Panc1 (cell line): ENCODE measurements at regions not wholly inside any gene's neighbourhood (a gene's known extent, or its start where the extent isn't known, plus 50 kb on each side); places are given as distances from the start of the nearest gene placed in this dataset.
A peak's percentile ranks its signal among the peaks of the same experiment; 100 is the strongest.

ENCODE experiments used
- ATAC-seq: fragments of 200-7000 bp; cut with Tn5 transposase; 2 replicates; pipeline ENCODE4 v1.9.1; 2020; ENCODE audit warnings: mild to moderate bottlenecking, moderate library complexity
- BruUV-seq: library from RNA; stranded (reverse); fragments of 400-500 nt; replicated peaks from 2 replicates; lab custom pipeline; 2021; lab: Mats Ljungman, UMichigan
- CTCF ChIA-PET: fragments of 300-600 bp; sonication (Branson Sonifier 250); formaldehyde crosslinking; loops from one replicate; lab custom pipeline; 2022; ENCODE audit warnings: antibody characterized with exemption; lab: Charles Lee
- POLR2A ChIA-PET: fragments of 300-600 bp; sonication (Branson Sonifier 250); formaldehyde crosslinking; loops from one replicate; lab custom pipeline; 2022; ENCODE audit warnings: antibody characterized with exemption; lab: Charles Lee
- DNase-seq: peaks from one replicate; pipeline ENCODE4 v3.0.0-alpha.2; 2010; ENCODE audit warnings: low read depth, low spot score
- H3K27ac ChIP-seq: 2 replicates; pipeline ENCODE4 v1.5.1; 2011; ENCODE audit warnings: mild to moderate bottlenecking, low read length, inconsistent platforms
- H3K27me3 ChIP-seq: fragments of 200-500 bp; sonication (Bioruptor generic); 2 replicates; pipeline ENCODE4 v1.6.0; 2014; ENCODE audit warnings: low read length, inconsistent platforms; ENCODE audit not compliant: control insufficient read depth, insufficient read depth
- H3K36me3 ChIP-seq: fragments of 200-500 bp; sonication (Bioruptor generic); 2 replicates; pipeline ENCODE4 v1.5.1; 2014; ENCODE audit warnings: inconsistent platforms, mild to moderate bottlenecking, low read length, moderate library complexity; ENCODE audit not compliant: control insufficient read depth, insufficient read depth
- H3K4me1 ChIP-seq: 2 replicates; pipeline ENCODE4 v1.5.1; 2011; ENCODE audit warnings: inconsistent platforms, mild to moderate bottlenecking, low read length, moderate library complexity; ENCODE audit not compliant: control insufficient read depth, insufficient read depth
- H3K4me3 ChIP-seq, 2 experiments: 2 replicates each; pipeline ENCODE4 v1.5.1; 2011 to 2012; ENCODE audit warnings: low read depth in 2 of 2, low read length in 2 of 2, mild to moderate bottlenecking in 2 of 2, inconsistent platforms in 1 of 2, moderate library complexity in 1 of 2
- H3K9me3 ChIP-seq: fragments of 200-500 bp; sonication (Bioruptor generic); 2 replicates; pipeline ENCODE4 v1.5.1; 2014; ENCODE audit warnings: low read depth, mild to moderate bottlenecking, inconsistent platforms, low read length, moderate library complexity; ENCODE audit not compliant: control insufficient read depth, insufficient read depth
- POLR2AphosphoS5 ChIP-seq: IDR thresholded peaks from 2 replicates; pipeline ENCODE4 v1.6.1; 2012; ENCODE audit warnings: mild to moderate bottlenecking, low read depth, low read length, moderate library complexity
- SIN3A ChIP-seq: IDR thresholded peaks from 2 replicates; pipeline ENCODE4 v1.6.1; 2012; ENCODE audit warnings: low read depth, mild to moderate bottlenecking, low read length, moderate library complexity, borderline replicate concordance; ENCODE audit not compliant: insufficient read depth
- TCF7L2 ChIP-seq: IDR thresholded peaks from 2 replicates; pipeline ENCODE4 v1.6.1; 2011; ENCODE audit warnings: mild to moderate bottlenecking, low read depth, low read length, inconsistent platforms
- in situ Hi-C: cut with HindIII; loops from 2 replicates; pipeline ENCODE4 v1.10.0; 2016; ENCODE audit warnings: low sequenced_read_pairs, low pct_unique_long_range_greater_than_20kb
- intact Hi-C: fragments of 100-400 bp; cut with micrococcal nuclease; formaldehyde crosslinking; loops from one replicate; pipeline ENCODE4 v1.10.0; 2022; ENCODE audit not compliant: unreplicated experiment
- TF ChIP-seq, protein P1 (sequence below): fragments of 450-650 bp; IDR thresholded peaks from 2 replicates; pipeline ENCODE4 v1.5.1; 2017; ENCODE audit warnings: mild to moderate bottlenecking
- TF ChIP-seq, protein P2 (sequence below), 2 experiments: IDR thresholded peaks; 2 replicates each; pipeline ENCODE4 v1.6.1; 2011 to 2012; ENCODE audit warnings: low read depth in 2 of 2, control low read depth in 1 of 2, low read length in 1 of 2, mild to moderate bottlenecking in 1 of 2, moderate library complexity in 1 of 2; ENCODE audit not compliant: insufficient read depth in 1 of 2

DNA sequence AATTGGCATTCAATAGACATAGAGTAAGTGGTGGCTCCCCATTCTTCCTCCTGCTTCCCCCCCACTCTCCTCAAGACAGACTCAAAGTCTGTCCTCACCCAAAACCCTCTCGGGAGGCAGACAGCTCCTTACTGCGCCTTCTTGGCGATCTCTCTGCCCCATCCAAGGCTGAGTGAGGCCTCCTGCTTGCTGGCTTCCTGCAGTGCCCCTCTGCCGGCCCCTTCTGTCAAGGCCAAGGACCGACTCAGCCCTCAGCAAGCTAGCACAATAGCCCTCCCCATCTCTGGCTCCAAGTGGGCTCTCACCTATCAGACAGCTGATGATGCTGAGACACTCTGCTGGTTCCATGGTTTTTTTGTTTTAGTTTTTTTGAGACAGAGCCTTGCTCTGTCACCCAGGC, 62.5 kb upstream of the DLK1 start:
- TF ChIP-seq SIN3A (no peak), POLR2AphosphoS5 (no peak), TCF7L2 (no peak)
- TF ChIP-seq, protein P1, sequence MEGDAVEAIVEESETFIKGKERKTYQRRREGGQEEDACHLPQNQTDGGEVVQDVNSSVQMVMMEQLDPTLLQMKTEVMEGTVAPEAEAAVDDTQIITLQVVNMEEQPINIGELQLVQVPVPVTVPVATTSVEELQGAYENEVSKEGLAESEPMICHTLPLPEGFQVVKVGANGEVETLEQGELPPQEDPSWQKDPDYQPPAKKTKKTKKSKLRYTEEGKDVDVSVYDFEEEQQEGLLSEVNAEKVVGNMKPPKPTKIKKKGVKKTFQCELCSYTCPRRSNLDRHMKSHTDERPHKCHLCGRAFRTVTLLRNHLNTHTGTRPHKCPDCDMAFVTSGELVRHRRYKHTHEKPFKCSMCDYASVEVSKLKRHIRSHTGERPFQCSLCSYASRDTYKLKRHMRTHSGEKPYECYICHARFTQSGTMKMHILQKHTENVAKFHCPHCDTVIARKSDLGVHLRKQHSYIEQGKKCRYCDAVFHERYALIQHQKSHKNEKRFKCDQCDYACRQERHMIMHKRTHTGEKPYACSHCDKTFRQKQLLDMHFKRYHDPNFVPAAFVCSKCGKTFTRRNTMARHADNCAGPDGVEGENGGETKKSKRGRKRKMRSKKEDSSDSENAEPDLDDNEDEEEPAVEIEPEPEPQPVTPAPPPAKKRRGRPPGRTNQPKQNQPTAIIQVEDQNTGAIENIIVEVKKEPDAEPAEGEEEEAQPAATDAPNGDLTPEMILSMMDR = no peak
- TF ChIP-seq, protein P2, sequence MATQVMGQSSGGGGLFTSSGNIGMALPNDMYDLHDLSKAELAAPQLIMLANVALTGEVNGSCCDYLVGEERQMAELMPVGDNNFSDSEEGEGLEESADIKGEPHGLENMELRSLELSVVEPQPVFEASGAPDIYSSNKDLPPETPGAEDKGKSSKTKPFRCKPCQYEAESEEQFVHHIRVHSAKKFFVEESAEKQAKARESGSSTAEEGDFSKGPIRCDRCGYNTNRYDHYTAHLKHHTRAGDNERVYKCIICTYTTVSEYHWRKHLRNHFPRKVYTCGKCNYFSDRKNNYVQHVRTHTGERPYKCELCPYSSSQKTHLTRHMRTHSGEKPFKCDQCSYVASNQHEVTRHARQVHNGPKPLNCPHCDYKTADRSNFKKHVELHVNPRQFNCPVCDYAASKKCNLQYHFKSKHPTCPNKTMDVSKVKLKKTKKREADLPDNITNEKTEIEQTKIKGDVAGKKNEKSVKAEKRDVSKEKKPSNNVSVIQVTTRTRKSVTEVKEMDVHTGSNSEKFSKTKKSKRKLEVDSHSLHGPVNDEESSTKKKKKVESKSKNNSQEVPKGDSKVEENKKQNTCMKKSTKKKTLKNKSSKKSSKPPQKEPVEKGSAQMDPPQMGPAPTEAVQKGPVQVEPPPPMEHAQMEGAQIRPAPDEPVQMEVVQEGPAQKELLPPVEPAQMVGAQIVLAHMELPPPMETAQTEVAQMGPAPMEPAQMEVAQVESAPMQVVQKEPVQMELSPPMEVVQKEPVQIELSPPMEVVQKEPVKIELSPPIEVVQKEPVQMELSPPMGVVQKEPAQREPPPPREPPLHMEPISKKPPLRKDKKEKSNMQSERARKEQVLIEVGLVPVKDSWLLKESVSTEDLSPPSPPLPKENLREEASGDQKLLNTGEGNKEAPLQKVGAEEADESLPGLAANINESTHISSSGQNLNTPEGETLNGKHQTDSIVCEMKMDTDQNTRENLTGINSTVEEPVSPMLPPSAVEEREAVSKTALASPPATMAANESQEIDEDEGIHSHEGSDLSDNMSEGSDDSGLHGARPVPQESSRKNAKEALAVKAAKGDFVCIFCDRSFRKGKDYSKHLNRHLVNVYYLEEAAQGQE (IDR thresholded peaks at IDR 0.05; ENCODE audit: insufficient read depth in 1 of 2, low read depth in 2 of 2, low read length in 1 of 2) = no peak
- in situ Hi-C loops (no loop called here), intact Hi-C loops (no loop called here)
- no peaks in the 10 kb centered on the region for H3K36me3 ChIP-seq
- no peak overlapping the region for H3K4me3 ChIP-seq
- POLR2A ChIA-PET = interaction anchor here (0.5 kb wide), 1 partner anchor 250 kb away, joined by 4 read pairs; no protein-coding TSS in a partner anchor
- no peak overlapping the region for H3K27ac ChIP-seq
- no peaks in the 10 kb centered on the region for H3K9me3 ChIP-seq
- CTCF ChIA-PET = no interaction called here
- peaks cover 41% of the 10 kb centered on the region for H3K4me1 ChIP-seq
- no peak for DNase-seq
- no TSS peak for BruUV-seq
- H3K27me3 ChIP-seq = no peaks in the 10 kb centered on the region
- no peak for ATAC-seq

DNA sequence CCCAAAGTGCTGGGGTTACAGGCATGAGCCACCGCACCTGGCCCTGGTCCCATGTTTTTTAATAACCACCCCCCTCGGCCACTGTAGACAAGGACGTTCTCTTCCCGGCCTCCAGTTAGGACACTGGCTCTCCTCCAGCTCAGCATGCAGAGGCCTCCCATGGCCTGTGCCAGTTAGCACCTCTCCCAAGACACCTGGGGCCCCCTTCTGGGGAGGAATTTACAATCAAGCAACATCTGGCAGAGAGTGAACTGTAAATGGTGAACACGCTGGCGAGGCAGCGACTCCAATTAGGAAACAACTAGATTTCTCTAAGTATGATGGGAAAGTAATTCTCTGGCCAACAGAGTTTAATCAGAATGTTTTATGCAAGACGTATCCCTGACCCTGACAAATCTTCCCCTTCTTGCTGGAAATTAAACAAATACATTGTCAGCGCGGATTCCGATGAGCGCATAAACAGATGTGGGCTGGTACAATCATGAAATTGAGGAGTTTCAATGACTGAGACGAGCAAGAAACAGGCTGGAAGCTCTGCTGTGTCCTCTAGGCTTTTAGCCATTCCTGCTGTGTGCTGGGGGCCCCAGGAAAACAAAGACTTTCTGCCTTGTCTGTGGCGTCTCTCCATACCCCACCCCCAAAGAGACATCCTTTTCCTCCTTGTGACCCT, 61.7 kb upstream of the DLK1 start:
- CTCF ChIA-PET = interaction anchor here (0.6 kb wide), 1 partner anchor 9 kb away, joined by 4 read pairs; no protein-coding TSS in a partner anchor
- BruUV-seq = no TSS peak
- intact Hi-C loops (loop anchor here (5.0 kb wide), 1 partner anchor 162 kb away; the partner anchor contains the start of gene MEG3), in situ Hi-C loops (no loop called here)
- Histone ChIP-seq H3K4me3 (no peak overlapping the region), H3K9me3 (no peaks in the 10 kb centered on the region), H3K27me3 (no peaks in the 10 kb centered on the region), H3K4me1 (peaks cover 34% of the 10 kb centered on the region), H3K36me3 (no peaks in the 10 kb centered on the region), H3K27ac (peak overlapping the region; percentile 48; the same call in 1 of the 2 replicates)
- DNase-seq = no peak
- no peak for ATAC-seq
- POLR2A ChIA-PET = no interaction called here
- TF ChIP-seq, protein P2 (IDR thresholded peaks at IDR 0.05; ENCODE audit: insufficient read depth in 1 of 2, low read depth in 2 of 2, low read length in 1 of 2) = no peak
- TF ChIP-seq POLR2AphosphoS5 (no peak), SIN3A (no peak), TCF7L2 (no peak)
- TF ChIP-seq, protein P1 = no peak
